Neutrophil (primary cell): ENCODE measurements at regions not wholly inside any gene's neighbourhood (a gene's known extent, or its start where the extent isn't known, plus 50 kb on each side); places are given as distances from the start of the nearest gene placed in this dataset.

Experiments used
- H3K27ac ChIP-seq: fragments of 200-600 bp; sonication (generic); 2 replicates; pipeline ENCODE4 v1.5.1; 2016; ENCODE audit warnings: mild to moderate bottlenecking, moderate library complexity
- H3K27me3 ChIP-seq: fragments of 200-600 bp; sonication (generic); 2 replicates; pipeline ENCODE4 v1.6.0; 2016; ENCODE audit warnings: mild to moderate bottlenecking
- H3K36me3 ChIP-seq: fragments of 200-600 bp; sonication (generic); 2 replicates; pipeline ENCODE4 v1.5.1; 2017
- H3K4me1 ChIP-seq, 2 experiments: fragments of 200-600 bp in 1 of 2; sonication (generic) in 1 of 2; 1 replicate in 1 of 2; 2 replicates in 1 of 2; pipeline versions ENCODE4 v1.5.1 to v1.6.1; 2013 to 2016; ENCODE audit warnings: low read depth in 1 of 2, low read length in 1 of 2, mild to moderate bottlenecking in 1 of 2, moderate library complexity in 1 of 2; ENCODE audit not compliant: control insufficient read depth in 1 of 2, insufficient read depth in 1 of 2
- H3K4me3 ChIP-seq, 2 experiments: fragments of 200-600 bp in 1 of 2; sonication (generic) in 1 of 2; 1 replicate in 1 of 2; 2 replicates in 1 of 2; pipeline ENCODE4 v1.5.1; 2013 to 2016; ENCODE audit warnings: low read depth in 1 of 2, low read length in 1 of 2, mild to moderate bottlenecking in 1 of 2, moderate library complexity in 1 of 2
- H3K9me3 ChIP-seq: fragments of 200-600 bp; sonication (generic); 2 replicates; pipeline ENCODE4 v1.5.1; 2016
- TF ChIP-seq, protein P1 (sequence below): fragments of 200-600 bp; sonication (generic); IDR thresholded peaks from 2 replicates; pipeline ENCODE4 v1.5.1; 2016; ENCODE audit warnings: antibody characterized with exemption

DNA sequence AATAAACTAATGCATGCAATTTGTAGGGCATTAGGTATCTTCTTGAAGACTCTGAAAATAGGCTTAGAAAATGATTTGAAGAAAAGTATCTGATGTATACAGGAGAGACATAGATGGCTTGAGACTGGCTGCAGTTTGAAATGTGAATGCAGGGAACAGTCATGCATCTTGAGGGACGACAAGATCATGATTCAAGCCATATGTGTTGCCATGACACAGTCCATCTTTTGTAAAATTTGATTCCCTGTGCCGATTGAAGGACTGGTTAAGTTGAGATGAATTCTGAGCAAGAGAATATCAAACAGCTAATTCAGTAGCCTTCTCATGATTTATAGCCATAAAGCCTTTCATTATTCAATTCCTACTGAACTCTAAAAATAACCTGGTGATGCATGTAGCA, 231.6 kb downstream of the CASP12 start:
- Histone ChIP-seq H3K27ac (no peak overlapping the region), H3K9me3 (no peaks in the 10 kb centered on the region), H3K4me1 (peaks cover 8 to 14% of the 10 kb centered on the region in 2 experiments), H3K36me3 (no peaks in the 10 kb centered on the region), H3K4me3 (no peak overlapping the region), H3K27me3 (no peaks in the 10 kb centered on the region)
- TF ChIP-seq, protein P1, sequence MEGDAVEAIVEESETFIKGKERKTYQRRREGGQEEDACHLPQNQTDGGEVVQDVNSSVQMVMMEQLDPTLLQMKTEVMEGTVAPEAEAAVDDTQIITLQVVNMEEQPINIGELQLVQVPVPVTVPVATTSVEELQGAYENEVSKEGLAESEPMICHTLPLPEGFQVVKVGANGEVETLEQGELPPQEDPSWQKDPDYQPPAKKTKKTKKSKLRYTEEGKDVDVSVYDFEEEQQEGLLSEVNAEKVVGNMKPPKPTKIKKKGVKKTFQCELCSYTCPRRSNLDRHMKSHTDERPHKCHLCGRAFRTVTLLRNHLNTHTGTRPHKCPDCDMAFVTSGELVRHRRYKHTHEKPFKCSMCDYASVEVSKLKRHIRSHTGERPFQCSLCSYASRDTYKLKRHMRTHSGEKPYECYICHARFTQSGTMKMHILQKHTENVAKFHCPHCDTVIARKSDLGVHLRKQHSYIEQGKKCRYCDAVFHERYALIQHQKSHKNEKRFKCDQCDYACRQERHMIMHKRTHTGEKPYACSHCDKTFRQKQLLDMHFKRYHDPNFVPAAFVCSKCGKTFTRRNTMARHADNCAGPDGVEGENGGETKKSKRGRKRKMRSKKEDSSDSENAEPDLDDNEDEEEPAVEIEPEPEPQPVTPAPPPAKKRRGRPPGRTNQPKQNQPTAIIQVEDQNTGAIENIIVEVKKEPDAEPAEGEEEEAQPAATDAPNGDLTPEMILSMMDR: no peak

DNA sequence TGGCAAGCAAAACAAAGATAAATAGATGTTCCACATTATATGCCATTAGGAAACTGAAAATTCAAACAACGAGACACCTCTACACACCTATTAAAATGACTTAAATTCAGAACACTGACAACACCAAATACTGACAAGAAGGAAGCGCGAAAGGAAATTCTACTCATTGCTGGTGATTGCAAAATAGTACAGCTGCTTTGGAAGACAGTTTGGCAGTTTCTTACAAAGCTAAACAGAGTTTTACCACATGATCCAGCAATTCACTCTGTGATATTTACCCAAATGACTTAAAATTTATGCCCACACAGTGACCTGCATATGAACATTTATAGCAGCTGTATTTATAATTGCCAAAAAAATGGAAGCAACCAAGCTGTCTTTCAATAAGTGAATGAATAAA, 232.6 kb downstream of the CASP12 start:
- H3K4me3 ChIP-seq: no peak overlapping the region

DNA sequence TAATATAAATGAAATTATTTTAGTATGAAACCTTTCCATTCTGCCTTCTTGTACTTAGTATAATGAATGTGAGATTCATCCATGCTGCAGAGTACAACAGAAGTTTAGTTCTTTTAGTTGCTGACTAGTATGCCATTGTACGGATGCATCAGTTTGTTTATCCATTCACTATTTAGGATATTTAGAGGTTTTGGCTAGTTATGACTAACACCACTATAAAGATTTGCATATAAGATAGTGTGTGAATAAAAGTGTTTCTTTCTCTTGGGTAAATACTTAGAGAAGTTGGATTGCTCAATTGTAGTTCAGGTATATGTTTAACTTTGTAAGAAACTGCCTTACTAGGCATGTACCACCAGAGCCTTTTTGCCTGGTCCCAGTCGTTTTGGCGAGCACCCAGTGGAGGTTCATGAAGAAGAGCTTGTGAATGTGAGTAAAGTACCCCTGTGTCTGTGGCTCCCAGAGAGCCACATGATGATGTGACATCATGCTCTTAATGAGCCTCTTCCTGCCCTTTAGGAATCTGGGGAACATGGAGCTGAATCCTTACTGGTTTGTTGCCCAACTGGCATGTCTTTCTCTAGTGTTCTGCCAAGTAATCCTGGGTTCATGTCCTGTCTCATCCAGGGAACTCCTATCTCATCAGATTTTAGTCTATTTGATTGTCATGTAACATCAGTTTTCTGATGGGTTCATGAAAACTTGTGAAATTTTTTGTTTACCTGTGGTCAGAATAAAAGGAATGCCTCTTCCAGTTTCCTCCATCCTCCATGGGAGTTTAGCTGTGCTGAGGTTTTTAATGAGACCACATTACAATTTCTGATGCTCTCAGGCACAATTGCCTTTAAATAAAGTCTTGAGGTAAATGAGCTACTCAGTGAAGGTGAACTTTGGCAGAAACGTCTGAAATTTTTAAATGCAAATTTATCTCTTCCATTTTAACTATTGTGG, 234.8 kb downstream of the CASP12 start:
- Histone ChIP-seq H3K4me1 (peaks cover 8 to 11% of the 10 kb centered on the region in 2 experiments), H3K36me3 (no peaks in the 10 kb centered on the region), H3K27ac (no peak overlapping the region), H3K9me3 (no peaks in the 10 kb centered on the region), H3K4me3 (no peak overlapping the region), H3K27me3 (no peaks in the 10 kb centered on the region)
- TF ChIP-seq, protein P1: no peak

More for the DNA sequence above, 232.6 kb downstream of the CASP12 start:
- TF ChIP-seq, protein P1: no peak
- Histone ChIP-seq H3K4me1 (peaks cover 8 to 14% of the 10 kb centered on the region in 2 experiments), H3K9me3 (no peaks in the 10 kb centered on the region), H3K27me3 (no peaks in the 10 kb centered on the region), H3K36me3 (no peaks in the 10 kb centered on the region), H3K27ac (peak overlapping the region; percentile 11)

DNA sequence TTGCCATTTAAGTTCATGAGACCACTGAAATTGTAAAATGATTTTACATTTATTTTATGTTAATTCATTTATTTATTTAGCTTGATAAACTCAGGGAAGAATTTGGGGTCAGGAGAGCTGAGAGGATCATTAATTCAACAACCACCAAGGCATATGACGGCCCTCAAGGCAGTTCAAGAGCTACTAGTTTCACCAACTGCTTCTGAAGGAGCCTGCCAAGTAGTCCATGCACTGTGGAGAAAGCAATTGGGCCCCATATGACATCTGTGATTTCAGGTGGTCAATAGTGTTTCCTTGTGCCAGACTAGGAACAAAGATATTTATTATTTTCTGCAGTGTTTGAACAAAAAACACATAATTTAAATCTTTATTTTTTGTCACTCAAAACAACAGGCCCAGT, 236.4 kb downstream of the CASP12 start:
- Histone ChIP-seq H3K27ac (no peak overlapping the region), H3K9me3 (no peaks in the 10 kb centered on the region), H3K27me3 (no peaks in the 10 kb centered on the region), H3K36me3 (no peaks in the 10 kb centered on the region), H3K4me1 (peaks cover 8 to 11% of the 10 kb centered on the region in 2 experiments), H3K4me3 (no peak overlapping the region)
- TF ChIP-seq, protein P1: no peak

DNA sequence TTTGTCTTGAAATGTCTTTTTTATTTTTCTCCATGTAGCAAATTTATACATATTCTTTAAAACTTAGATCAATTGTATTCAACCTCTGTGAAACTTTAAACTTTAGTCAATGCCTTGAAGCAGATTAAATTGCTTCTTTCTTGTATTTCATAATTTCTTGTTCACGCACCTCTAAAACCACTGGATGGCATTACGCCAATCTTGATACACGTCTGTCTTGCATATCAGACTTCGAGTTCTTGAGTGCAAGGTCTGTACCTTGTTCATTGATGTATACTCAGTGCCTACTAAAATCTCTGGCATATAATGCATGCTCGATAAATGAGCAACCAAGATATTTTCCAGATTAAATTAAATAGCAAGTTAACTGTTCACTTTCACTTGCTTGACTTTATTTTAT, 236.8 kb downstream of the CASP12 start:
- TF ChIP-seq, protein P1: no peak
- Histone ChIP-seq H3K4me3 (no peak overlapping the region), H3K9me3 (no peaks in the 10 kb centered on the region), H3K27ac (no peak overlapping the region), H3K4me1 (peaks cover 8 to 11% of the 10 kb centered on the region in 2 experiments), H3K27me3 (no peaks in the 10 kb centered on the region), H3K36me3 (no peaks in the 10 kb centered on the region)
